Activated CD8-positive, alpha-beta memory T cell treated with anti-CD3 and anti-CD28 coated beads for 36 hours (primary cell): ENCODE measurements at regions not wholly inside any gene's neighbourhood (a gene's known extent, or its start where the extent isn't known, plus 50 kb on each side); places are given as distances from the start of the nearest gene placed in this dataset.
"Not testable (repeated sequence)": the region's sequence is repeated elsewhere in the genome, so short reads cannot be mapped to it uniquely, and the experiment has no call there.

Experiments used
- CTCF ChIA-PET: fragments of 350-600 bp; sonication (Branson Sonifier 250); formaldehyde crosslinking; loops from one replicate; lab custom pipeline; 2021; ENCODE audit warnings: antibody characterized with exemption; lab: Charles Lee
- POLR2A ChIA-PET: fragments of 350-600 bp; sonication (Branson Sonifier 250); formaldehyde crosslinking; loops from one replicate; lab custom pipeline; 2021; ENCODE audit warnings: antibody characterized with exemption; lab: Charles Lee

DNA sequence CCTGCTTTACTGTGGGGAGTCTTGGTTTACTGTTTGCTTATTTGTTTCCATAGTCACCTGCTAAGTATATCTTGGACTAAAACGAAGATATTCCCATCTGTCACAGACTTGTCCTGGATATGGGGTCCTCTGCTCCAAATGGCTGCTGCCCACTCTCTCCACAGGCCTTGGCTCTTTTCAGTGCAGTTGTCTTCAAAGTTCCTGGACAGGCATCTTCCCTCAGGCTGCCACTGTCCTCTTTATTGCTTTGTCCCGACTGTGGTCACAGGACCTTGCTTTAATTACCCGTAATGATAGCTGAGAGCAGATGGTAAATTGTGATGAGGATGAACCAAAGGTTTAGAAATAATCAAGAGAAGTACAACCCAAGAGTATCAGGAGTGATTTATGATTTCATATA is 713.9 kb upstream of the CCDC179 start:
- POLR2A ChIA-PET = no interaction called here
- CTCF ChIA-PET = no interaction called here

DNA sequence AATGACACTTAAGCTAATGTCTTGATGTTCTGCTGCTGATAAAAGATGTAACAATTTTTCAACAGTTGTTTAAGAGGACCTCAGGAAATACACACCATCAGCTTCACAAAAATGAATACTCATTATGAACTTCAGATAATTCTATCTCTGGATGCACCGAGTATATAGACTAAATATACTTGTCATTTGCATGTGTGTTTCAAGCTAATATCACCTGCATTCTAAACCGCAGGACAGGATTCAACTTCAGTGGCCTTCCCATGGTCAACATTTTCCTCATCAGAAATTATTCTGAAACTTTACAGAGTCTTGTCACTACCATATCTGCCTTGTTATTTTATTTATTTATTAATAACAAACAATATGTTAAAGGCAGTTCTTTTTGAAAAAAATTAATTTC is 717.0 kb upstream of the CCDC179 start:
- POLR2A ChIA-PET = no interaction called here
- CTCF ChIA-PET = no interaction called here

DNA sequence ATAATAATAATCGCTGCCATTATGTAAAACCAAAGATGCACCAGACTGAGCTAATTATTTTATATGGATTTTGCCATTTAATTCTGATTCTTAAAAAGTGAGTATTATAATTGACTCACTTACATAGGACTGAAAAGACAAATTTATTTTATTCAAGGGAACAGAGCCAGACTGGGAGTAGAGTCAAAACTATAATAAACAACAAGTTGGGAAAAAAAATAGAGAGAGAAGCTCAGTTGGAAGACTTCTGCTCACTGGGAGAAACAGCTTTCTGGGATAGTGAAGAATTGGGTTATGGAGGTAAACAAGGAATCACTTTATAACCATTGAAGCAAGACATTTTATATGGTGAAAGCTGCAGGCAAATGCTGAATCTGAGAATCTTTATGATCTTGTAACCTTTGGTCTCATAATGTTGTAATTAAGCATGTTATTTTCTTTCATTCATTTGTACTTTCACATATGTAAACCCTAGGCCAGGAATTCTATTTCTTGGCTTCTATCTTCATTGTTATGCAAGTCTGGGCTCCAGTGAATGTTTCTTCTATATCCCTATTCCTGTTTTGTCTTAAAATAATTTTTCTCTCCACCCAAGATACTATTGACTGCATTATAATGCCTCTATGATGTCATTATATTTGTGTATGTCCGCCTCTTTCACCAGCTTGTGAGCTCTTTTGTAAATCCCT is 725.3 kb upstream of the CCDC179 start:
- ChIA-PET CTCF (no interaction called here), POLR2A (no interaction called here)

DNA sequence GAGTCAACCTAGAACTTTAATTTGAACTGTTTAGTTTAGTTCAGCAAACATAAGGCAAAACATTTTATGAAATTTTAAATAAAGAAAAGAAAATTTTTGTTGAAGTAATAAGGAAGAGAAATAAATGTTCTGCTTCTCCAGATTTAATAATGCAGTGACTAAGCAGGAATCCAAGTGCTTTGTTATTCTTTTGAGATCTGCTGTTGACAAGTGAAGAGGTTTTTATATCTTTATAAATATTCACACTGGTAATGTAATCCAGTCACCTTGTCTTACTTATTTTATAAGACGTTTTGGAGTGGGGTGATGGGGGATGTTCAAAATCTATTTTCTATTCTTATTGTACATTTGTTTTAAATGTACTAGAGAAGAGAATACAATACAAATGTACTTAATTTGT is 725.9 kb upstream of the CCDC179 start:
- ChIA-PET CTCF (no interaction called here), POLR2A (no interaction called here)

DNA sequence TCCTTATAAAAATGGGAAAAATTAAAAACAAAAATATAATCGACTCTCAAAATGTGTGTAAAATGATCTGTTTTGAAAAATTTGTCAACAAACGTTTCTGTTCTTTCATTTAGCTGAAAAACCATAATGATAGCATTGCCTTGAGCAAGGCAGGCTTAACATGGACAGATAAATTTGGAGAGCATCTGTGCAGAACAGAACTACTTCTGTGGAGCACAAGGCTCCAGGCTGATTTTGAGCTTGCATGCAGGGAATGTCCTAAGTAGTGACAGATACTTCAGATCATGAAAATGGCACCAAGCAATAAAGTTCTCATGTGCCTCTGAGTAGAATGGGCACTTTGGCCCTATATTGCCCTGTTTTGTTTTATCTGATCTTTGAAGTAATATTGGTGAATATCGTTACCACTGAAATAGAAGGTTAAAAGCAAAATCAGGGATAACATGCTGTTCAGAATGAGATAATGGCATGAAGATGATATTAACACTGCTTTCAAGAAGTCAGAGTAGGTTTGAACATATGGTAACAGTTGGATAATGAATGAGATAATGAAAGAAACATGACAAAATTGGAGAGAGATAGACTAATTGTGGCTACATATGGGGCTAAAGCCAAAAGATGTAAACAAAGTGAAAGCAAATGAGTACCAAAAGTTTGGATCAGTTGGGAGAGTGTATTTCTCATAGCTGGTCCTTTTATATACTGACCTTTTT is 730.5 kb upstream of the CCDC179 start:
- POLR2A ChIA-PET = no interaction called here
- CTCF ChIA-PET = no interaction called here

DNA sequence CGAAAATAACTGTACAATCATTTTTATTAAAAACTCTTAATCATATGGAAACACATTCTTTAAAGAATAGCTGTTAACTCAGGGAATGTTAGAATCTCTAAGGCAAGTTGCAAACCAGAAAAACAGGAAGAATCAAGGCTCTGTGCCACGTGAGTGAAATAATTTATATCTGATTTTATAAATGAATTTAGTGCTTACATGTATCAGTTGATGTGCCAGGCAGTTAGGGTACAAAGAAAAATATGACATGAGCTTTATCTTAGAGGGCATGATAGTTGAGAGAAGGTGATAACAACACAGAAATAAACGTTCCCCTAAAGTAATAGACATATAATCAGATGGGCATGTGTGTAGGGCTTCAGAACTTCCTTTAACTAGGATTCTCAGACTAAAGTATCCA is 734.5 kb upstream of the CCDC179 start:
- POLR2A ChIA-PET = no interaction called here

DNA sequence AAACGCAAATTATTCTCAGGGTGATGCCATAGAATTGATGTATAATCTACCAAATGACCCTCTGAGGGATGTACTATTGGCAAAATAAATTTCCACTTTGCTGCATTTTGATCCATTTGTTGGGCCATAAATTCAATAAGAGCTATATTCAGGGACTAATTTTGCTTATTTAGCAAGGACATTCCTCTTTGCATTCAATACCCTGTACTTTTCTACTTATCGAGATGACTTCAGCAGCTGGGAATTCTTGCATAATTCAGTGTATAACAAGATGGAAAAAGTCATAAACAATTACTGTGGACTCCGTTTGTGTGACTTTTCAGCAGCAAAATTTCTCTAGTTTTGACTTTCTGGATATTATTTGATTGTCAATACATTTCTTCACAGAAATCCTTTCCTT is 744.7 kb upstream of the CCDC179 start:
- CTCF ChIA-PET = no interaction called here
- POLR2A ChIA-PET = no interaction called here

More for the DNA sequence above, 734.5 kb upstream of the CCDC179 start:
- CTCF ChIA-PET = no interaction called here

DNA sequence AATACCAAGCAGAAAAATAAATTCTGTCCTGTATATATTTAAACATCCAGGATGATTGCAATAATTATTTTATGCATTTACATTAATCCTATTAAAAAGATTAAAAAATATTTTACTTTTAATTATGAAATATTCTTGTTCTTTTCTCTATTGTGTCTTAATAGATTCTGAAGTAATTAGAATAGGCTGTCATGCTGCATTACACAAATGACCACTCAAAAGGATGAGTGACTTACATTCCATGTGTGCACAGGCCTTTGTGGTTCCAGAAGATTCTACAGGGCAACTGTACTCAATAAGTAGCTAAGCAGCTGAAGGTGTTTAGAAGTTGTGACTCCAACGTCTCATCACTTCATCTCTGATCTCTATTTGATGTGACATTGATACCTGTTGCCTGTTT is 745.9 kb upstream of the CCDC179 start:
- ChIA-PET POLR2A (no interaction called here), CTCF (no interaction called here)

DNA sequence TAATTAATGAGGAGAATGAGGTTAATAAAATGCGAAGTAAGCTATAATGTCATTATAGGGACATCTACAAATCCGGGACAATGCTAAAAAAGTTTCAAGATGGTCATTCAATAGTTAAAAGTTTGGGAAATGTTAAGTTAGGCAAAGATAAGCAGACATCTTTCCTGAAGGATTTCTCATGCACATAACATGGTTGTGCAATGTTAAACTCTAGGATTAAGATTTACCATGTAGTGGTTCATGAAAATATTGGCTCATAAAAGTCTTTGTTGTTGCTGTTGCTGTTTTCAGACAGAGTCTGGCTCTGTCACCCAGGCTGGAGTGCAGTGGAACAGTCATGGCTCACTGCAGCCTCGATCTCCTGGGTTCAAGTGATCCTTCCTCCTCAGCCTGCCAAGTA is 751.5 kb upstream of the CCDC179 start:
- CTCF ChIA-PET = no interaction called here
- POLR2A ChIA-PET = no interaction called here

DNA sequence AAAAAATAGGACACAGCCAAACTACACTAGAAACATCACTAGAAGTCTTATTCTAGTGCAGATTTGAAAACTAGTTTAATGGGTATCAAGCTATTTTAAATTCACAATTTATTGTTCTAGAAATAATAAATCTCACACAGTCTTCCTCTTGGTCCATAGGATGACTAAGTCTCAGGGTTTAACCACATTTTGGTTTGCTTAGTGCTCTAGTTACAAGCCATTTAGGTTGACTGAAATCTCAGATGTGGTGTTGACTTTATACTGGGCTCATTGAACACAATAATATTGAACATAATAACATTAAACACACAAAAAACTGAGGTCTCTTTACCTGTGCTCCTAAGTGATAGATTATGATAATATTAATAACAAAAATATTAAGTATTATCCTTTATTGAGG is 760.3 kb upstream of the CCDC179 start:
- CTCF ChIA-PET = no interaction called here
- POLR2A ChIA-PET = no interaction called here

DNA sequence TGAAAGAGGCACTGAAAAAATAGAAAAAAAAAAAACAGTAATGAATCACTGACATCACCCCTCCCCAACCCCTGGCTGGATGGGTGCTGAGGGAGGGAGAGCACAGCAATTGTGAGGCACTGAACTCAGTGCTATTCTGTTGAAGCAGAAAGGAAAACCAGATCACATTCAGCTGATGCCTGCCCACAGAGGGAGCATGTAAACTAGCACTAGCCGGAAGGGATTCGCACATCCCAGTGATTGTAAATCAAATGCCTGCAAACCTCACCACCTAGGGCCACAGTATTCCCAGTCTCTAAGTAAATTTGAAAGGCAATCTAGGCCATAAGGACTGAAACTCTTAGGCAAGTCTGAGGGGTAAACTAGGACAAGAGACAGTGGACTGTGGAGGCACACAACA is 772.0 kb upstream of the CCDC179 start:
- CTCF ChIA-PET = no interaction called here
- POLR2A ChIA-PET = no interaction called here

DNA sequence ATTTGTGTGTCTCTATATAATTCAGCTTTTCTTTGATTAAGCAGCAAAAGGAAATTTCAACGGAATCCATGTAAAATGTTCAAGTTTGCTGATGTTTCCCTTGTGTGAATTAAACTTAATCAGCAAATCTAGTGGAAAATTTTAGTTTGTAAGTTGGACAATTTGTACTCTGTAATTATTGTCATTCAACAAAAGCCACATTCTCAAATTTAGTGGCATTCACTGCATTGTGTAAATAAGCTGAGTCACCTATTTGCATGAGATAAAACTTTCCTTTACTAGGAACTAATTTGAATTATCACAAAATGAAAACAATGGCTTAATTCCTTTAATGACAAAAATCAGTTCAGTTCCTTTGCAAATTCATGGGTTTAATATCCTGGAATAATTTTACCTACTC is 784.2 kb upstream of the CCDC179 start:
- ChIA-PET POLR2A (no interaction called here), CTCF (no interaction called here)

DNA sequence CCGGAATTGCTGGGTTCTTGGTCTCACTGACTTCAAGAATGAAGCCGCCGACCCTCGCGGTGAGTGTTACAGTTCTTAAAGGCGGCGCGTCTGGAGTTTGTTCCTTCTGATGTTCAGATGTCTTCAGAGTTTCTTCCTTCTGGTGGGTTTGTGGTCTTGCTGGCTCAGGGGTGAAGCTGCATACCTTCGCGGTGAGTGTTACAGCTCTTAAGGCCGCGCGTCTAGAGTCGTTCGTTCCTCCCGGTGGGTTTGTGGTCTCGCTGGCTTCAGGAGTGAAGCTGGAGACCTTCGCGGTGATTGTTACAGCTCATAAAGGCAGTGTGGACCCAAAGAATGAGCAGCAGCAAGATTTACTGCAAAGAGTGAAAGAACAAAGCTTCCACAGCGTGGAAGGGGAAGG is 792.1 kb upstream of the CCDC179 start:
- POLR2A ChIA-PET, CTCF ChIA-PET: not testable (repeated sequence)

DNA sequence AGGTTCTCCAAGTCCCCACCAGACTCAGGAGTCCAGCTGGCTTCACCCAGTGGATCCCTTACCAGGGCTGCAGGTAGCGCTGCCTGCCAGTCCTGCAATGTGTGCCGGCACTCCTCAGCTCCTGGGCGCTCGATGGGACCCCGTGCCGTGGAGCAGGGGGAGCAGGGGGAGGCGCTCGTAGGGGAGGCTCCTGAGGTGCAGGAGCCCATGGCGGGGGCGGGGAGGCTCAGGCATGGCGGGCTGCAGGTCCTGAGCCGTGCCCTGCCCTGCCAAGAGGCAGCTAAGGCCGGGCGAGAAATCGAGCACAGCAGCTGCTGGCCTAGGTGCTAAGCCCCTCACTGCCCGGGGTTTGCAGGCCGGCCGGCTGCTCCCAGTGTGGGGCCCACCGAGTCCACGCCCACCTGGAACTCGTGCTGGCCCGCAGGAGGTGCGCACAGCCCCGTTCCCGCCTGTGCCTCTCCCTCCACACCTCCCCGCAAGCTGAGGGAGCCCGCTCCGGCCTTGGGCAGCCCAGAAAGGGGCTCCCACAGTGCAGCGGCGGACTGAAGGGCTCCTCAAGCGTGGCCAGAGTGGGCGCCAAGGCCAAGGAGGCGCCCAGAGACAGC is 792.9 kb upstream of the CCDC179 start:
- ChIA-PET CTCF (no interaction called here), POLR2A (no interaction called here)

DNA sequence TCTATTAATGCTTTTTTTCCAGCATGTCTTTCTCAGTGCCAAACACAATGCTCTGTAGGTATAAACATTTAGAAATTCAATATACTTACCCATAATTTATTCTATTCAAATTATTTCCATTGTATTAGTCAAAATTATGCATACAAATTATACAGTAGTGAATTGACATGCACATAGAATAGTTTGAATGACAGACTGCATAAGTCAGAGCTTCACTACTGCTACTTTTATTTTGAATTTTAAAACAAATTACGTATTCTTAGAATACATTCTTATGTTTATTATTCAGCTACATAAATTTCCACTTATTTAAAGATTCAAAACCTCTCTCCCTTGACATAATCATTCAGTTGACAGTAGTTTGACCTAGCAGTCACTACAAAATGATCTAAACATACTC is 808.0 kb upstream of the CCDC179 start:
- POLR2A ChIA-PET = no interaction called here
- CTCF ChIA-PET = no interaction called here

DNA sequence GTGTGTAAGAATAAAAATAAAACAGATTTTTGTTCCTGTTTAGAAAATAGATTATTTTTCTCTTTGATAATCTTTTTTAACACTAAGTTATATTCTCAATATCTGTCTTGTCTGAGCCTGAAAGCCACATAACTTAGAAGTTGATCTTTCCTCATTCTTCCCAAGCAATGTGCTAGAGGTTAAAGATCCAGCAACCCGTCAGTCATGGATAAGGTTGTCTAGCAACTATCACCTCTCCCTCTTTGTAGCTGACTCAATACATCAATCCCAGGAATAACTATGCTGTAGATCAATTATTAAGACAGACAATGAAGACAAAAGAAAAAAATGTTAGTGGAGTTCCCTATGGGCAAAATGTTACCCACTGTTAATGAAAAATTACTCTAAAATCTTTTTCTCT is 813.1 kb upstream of the CCDC179 start:
- CTCF ChIA-PET = no interaction called here
- POLR2A ChIA-PET = no interaction called here

DNA sequence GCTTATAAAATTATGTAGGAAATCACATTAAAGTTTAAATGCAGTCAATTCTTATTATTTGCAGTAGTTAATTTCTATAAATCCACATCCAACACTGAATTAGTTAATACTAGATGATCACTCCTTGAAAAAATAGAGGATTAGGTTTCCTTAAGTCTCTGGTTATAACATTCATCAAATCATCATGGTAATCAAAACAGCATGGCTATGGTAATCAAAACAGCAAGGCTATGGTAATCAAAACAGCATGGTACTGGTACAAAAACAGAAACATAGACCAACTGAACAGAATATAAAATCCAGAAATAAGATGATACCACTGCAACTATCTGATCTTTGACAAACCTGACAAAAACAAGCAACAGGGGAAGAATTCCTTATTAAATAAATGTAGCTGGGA is 814.6 kb upstream of the CCDC179 start:
- CTCF ChIA-PET = no interaction called here
- POLR2A ChIA-PET = no interaction called here

DNA sequence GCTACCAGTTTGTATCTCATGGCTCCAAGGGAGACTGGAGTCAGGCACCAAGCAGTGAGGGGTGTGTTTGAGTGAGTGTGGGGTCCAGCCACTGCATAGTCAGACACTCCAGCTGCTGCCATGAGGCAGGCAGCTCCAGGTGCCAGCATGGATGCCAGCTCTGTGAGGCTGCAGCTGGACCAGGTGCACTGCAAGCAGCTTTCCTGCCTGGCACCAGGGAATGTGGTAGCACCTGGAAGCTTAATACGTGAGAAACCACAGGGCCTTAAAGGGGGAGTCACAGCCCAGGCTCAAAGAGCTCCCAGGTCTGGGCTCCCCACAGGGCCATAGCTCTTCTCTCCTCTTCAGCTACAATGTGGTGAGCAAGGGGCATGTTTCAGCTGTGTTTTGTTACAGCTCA is 817.8 kb upstream of the LUZP2 start:
- ChIA-PET CTCF (no interaction called here), POLR2A (no interaction called here)

DNA sequence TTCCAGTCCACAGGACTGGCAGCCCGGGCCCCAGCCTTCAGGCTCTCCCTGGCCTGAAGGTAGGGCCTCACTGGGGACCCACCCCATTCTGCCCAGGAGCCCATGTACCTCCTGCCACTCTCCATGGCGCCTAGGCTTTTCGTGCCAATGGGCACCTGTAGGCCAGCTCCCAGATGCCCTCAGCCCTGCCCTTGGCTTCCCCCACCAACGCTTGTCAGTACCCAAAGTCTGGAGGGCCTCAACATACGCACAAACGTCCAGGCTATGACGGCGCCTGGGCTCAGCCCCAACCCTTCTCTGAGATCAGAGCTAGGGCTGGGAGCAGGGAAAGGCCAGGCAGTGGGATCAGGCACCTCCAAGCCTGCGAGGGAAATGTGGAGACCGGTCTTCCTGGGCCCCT is 816.9 kb upstream of the LUZP2 start:
- CTCF ChIA-PET = no interaction called here
- POLR2A ChIA-PET = no interaction called here

DNA sequence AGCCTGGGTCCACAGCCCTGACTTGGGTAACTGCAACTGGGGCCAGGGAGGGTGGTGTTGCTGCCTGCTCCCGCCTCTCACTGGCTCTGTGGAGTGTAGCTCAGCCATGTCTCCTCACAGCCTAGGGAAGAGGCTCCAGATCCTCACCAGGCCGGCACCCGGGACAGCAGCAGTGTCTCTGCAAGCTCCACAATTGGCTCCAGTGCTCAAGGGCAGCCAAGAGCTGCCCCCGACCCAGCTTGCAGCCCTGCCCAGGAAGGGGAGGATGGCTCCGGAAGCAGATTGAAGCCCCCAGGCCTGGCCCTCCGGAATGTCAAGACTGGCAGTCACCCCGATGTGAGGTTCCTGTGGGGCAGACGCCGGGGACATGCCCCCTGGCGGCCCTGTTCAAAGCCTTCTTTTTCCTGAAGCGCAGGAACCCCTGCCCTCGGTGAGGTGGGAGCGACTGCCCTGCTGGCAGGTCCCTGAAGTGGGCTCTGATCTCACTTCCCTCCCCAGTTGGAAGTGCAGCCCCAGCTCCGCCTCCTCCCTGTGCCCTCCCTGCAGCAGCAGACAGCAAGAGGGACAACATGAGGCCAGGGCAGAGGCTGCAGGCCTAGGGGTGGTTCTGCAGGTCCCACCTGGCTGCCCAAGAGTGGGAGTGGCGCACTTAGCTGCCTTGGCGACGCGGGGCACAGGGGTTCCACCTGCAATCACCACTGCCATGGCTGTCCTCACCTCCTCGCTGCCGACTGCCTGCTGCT is 816.2 kb upstream of the LUZP2 start:
- ChIA-PET POLR2A (no interaction called here), CTCF (no interaction called here)

DNA sequence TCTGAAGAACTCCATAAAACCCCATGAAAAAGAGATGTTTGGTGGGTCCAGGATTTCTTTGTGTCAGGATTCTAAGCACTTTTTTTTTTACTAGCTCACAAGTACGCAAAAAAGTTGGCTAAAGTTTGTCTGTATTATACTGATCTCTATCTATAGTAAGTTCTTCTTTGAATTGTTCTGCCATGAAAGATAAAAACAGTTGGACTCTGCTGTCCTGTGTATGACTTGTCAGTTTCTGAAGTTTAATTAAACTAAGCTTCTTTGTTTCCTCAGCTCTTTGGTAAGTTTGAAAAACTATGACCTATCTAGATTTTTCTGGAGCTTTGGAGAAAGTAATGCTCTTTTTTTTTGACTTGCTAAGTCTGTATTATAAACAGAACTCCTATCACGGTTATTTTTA is 812.2 kb upstream of the LUZP2 start:
- CTCF ChIA-PET = no interaction called here
- POLR2A ChIA-PET = no interaction called here
